HepG2 (cell line): ENCODE measurements at regions not wholly inside any gene's neighbourhood (a gene's known extent, or its start where the extent isn't known, plus 50 kb on each side); places are given as distances from the start of the nearest gene placed in this dataset.

Source experiments
- AGO2 ChIP-seq: fragments of 200-400 bp; formaldehyde crosslinking; optimal IDR thresholded peaks from 2 replicates; pipeline ENCODE3; 2017; ENCODE audit warnings: mild to moderate bottlenecking, low read depth, low read length, moderate library complexity
- CTCF ChIP-seq: sonication (generic); formaldehyde crosslinking; IDR thresholded peaks from 2 replicates; pipeline ENCODE4 v1.5.0; 2020; ENCODE audit warnings: mild to moderate bottlenecking, missing genetic modification reagents, moderate library complexity
- ESRRA ChIP-seq: sonication (generic); formaldehyde crosslinking; IDR thresholded peaks from 2 replicates; pipeline ENCODE4 v1.5.1; 2020; ENCODE audit warnings: mild to moderate bottlenecking, low read depth, missing genetic modification reagents
- EZH2 ChIP-seq: conservative IDR thresholded peaks from 2 replicates; pipeline ENCODE4 v1.6.1; 2012; ENCODE audit warnings: mild to moderate bottlenecking, low read depth, low read length, moderate library complexity
- GATAD1 ChIP-seq: IDR thresholded peaks from 2 replicates; pipeline ENCODE4 v1.6.1; 2016; ENCODE audit warnings: missing genetic modification reagents, missing compliant biosample characterization
- JUN ChIP-seq: sonication (generic); formaldehyde crosslinking; IDR thresholded peaks from 2 replicates; pipeline ENCODE4 v1.4.0; 2020; ENCODE audit warnings: mild to moderate bottlenecking, missing genetic modification reagents
- MAZ ChIP-seq, 2 experiments: sonication (generic) in 1 of 2; formaldehyde crosslinking in 1 of 2; IDR thresholded peaks; 2 replicates each; pipeline versions ENCODE4 v1.5.0 to v1.6.1; 2012 to 2020; ENCODE audit warnings: low read depth in 2 of 2, mild to moderate bottlenecking in 2 of 2, borderline replicate concordance in 1 of 2, improper control_type of control experiment in 1 of 2, low read length in 1 of 2, missing genetic modification reagents in 1 of 2, moderate library complexity in 1 of 2
- POLR2A ChIP-seq, 2 experiments: IDR thresholded peaks; 2 replicates each; pipeline ENCODE4 v1.6.1; 2011; ENCODE audit warnings: low read depth in 2 of 2, low read length in 2 of 2, mild to moderate bottlenecking in 1 of 2, moderate library complexity in 1 of 2; ENCODE audit not compliant: insufficient read depth in 1 of 2
- SUZ12 ChIP-seq: fragments of 150-350 bp; IDR thresholded peaks from 2 replicates; pipeline ENCODE4 v1.6.1; 2014; ENCODE audit warnings: low read depth, low read length
- TBP ChIP-seq: sonication (generic); formaldehyde crosslinking; IDR thresholded peaks from 2 replicates; pipeline ENCODE4 v1.5.0; 2020; ENCODE audit warnings: missing genetic modification reagents
- YEATS4 ChIP-seq: sonication (generic); formaldehyde crosslinking; IDR thresholded peaks from 2 replicates; pipeline ENCODE4 v1.4.0; 2020; ENCODE audit warnings: missing genetic modification reagents, borderline replicate concordance
- ZNF24 ChIP-seq: fragments of 450-650 bp; IDR thresholded peaks from 2 replicates; pipeline ENCODE4 v1.6.1; 2017; ENCODE audit warnings: antibody characterized with exemption, mild to moderate bottlenecking
- ZZZ3 ChIP-seq: sonication (generic); formaldehyde crosslinking; IDR thresholded peaks from 2 replicates; pipeline ENCODE4 v1.4.0; 2020; ENCODE audit warnings: missing genetic modification reagents, mild to moderate bottlenecking, borderline replicate concordance

GRCh38 chr6:81640891-81641290, 111.6 kb downstream of the TENT5A start:
- TF ChIP-seq POLR2A (IDR thresholded peaks at IDR 0.05; ENCODE audit: insufficient read depth in 1 of 2, low read depth in 2 of 2, low read length in 2 of 2) (no peak), ESRRA (CRISPR knock-in tag) (no peak), MAZ (IDR thresholded peaks at IDR 0.05; ENCODE audit: borderline replicate concordance, low read depth, low read length) (no peak), MAZ (CRISPR knock-in tag; IDR thresholded peaks at IDR 0.05; ENCODE audit: low read depth) (no peak), EZH2 (no peak), AGO2 (no peak), GATAD1 (CRISPR knock-in tag) (no peak), TBP (CRISPR knock-in tag) (no peak), ZZZ3 (CRISPR knock-in tag) (no peak), ZNF24 (no peak), YEATS4 (CRISPR knock-in tag) (no peak), CTCF (CRISPR knock-in tag) (no peak), SUZ12 (no peak), JUN (CRISPR knock-in tag) (no peak)
